B cell (primary cell): ENCODE measurements at regions not wholly inside any gene's neighbourhood (a gene's known extent, or its start where the extent isn't known, plus 50 kb on each side); places are given as distances from the start of the nearest gene placed in this dataset.

ENCODE experiments used
- ATAC-seq: fragments of 200-7000 bp; cut with Tn5 transposase; one replicate; pipeline ENCODE4 v1.10.0; 2021; ENCODE audit warnings: low read depth, mild to moderate bottlenecking, moderate number of reproducible peaks, moderate library complexity
- CTCF ChIA-PET: fragments of 350-600 bp; sonication (Branson Sonifier 250); formaldehyde crosslinking; loops from one replicate; lab custom pipeline; 2021; ENCODE audit warnings: antibody characterized with exemption, inconsistent platforms; lab: Charles Lee
- POLR2A ChIA-PET: fragments of 350-600 bp; sonication (Branson Sonifier 250); formaldehyde crosslinking; loops from one replicate; lab custom pipeline; 2021; ENCODE audit warnings: antibody characterized with exemption; lab: Charles Lee
- DNase-seq: peaks from one replicate; pipeline ENCODE4 v3.0.0; 2013
- H2AFZ ChIP-seq: 2 replicates; pipeline ENCODE4 v1.6.1; 2012; ENCODE audit warnings: mild to moderate bottlenecking, low read depth, low read length; ENCODE audit not compliant: insufficient read depth, poor library complexity, severe bottlenecking
- H3K27ac ChIP-seq, 2 donors: 1 replicate in 1 of 2; 2 replicates in 1 of 2; pipeline ENCODE4 v1.5.1; 2012 to 2013; ENCODE audit warnings: low read length in 2 of 2, mild to moderate bottlenecking in 2 of 2, moderate library complexity in 1 of 2
- H3K27me3 ChIP-seq, 4 experiments: fragments of 200-600 bp in 1 of 4; sonication (generic) in 1 of 4; replicated peaks in 1 of 4; 1 replicate in 2 of 4; 2 replicates in 2 of 4; pipeline versions ENCODE4 v1.6.1 to v1.7.0; 2013 to 2016; ENCODE audit warnings: low read length in 3 of 4, mild to moderate bottlenecking in 2 of 4, mixed read lengths in 1 of 4, moderate library complexity in 1 of 4; ENCODE audit not compliant: insufficient read depth in 4 of 4, control insufficient read depth in 3 of 4; ENCODE audit errors: control extremely low read depth in 1 of 4
- H3K36me3 ChIP-seq, 2 experiments: replicated peaks in 1 of 2; 1 replicate in 1 of 2; 2 replicates in 1 of 2; pipeline versions ENCODE4 v1.6.1 to v1.7.1; 2013; ENCODE audit warnings: low read length in 1 of 2; ENCODE audit not compliant: insufficient read depth in 2 of 2, control insufficient read depth in 1 of 2; ENCODE audit errors: control extremely low read depth in 1 of 2, extremely low read depth in 1 of 2
- H3K4me1 ChIP-seq, 2 donors: fragments of 200-600 bp in 1 of 2; sonication (generic) in 1 of 2; 1 replicate in 1 of 2; 2 replicates in 1 of 2; pipeline versions ENCODE4 v1.5.1 to v1.6.1; 2013 to 2017; ENCODE audit warnings: low read length in 2 of 2; ENCODE audit not compliant: control insufficient read depth in 2 of 2, insufficient read depth in 2 of 2
- H3K4me2 ChIP-seq: replicated peaks from 2 replicates; pipeline ENCODE3; 2012; ENCODE audit warnings: mild to moderate bottlenecking, low read depth, low read length; ENCODE audit not compliant: poor library complexity, severe bottlenecking
- H3K4me3 ChIP-seq, 5 experiments: fragments of 200-600 bp in 1 of 5; sonication (generic) in 1 of 5; 1 replicate in 3 of 5; 2 replicates in 2 of 5; pipeline versions ENCODE4 v1.5.1 to v1.7.0; 2011 to 2016; ENCODE audit warnings: low read length in 4 of 5, mild to moderate bottlenecking in 4 of 5, low read depth in 2 of 5, control low read depth in 1 of 5, moderate library complexity in 1 of 5; ENCODE audit not compliant: insufficient read depth in 1 of 5; ENCODE audit errors: control extremely low read depth in 1 of 5, extremely low read depth in 1 of 5
- H3K79me2 ChIP-seq: fragments of 200-600 bp; sonication (generic); one replicate; pipeline ENCODE4 v1.6.0; 2016; ENCODE audit warnings: low read length; ENCODE audit not compliant: control insufficient read depth, insufficient read depth
- H3K9ac ChIP-seq: fragments of 200-600 bp; sonication (generic); 2 replicates; pipeline ENCODE4 v1.6.1; 2017; ENCODE audit warnings: mild to moderate bottlenecking, low read length, moderate library complexity
- H3K9me3 ChIP-seq, 3 donors: one replicate each; pipeline versions ENCODE4 v1.6.1 to v1.7.1; 2013; ENCODE audit warnings: low read length in 2 of 3; ENCODE audit not compliant: control insufficient read depth in 2 of 3, insufficient read depth in 1 of 3; ENCODE audit errors: control extremely low read depth in 1 of 3
- H4K20me1 ChIP-seq: 2 replicates; pipeline ENCODE4 v1.6.0; 2012; ENCODE audit warnings: mild to moderate bottlenecking, low read length; ENCODE audit not compliant: insufficient read depth, control insufficient read depth, poor library complexity, severe bottlenecking
- H3K27ac Mint-ChIP-seq: one replicate; pipeline ENCODE4 v1.8.0; 2021; ENCODE audit warnings: mixed read lengths
- H3K27me3 Mint-ChIP-seq: one replicate; pipeline ENCODE4 v1.8.0; 2021; ENCODE audit warnings: mixed read lengths
- H3K4me1 Mint-ChIP-seq: one replicate; pipeline ENCODE4 v1.8.0; 2021; ENCODE audit warnings: mixed read lengths
- H3K4me3 Mint-ChIP-seq: one replicate; pipeline ENCODE4 v1.8.0; 2021; ENCODE audit warnings: mixed read lengths
- H3K9me3 Mint-ChIP-seq: one replicate; pipeline ENCODE4 v1.8.0; 2022; ENCODE audit warnings: mixed read lengths; ENCODE audit not compliant: insufficient read depth
- CTCF ChIP-seq: fragments of 200-600 bp; IDR thresholded peaks from one replicate; pipeline ENCODE4 v1.8.0; 2022; ENCODE audit warnings: antibody characterized with exemption, mild to moderate bottlenecking
- EZH2 ChIP-seq: IDR thresholded peaks from 2 replicates; pipeline ENCODE4 v1.6.1; 2012; ENCODE audit warnings: borderline replicate concordance, low read depth, mild to moderate bottlenecking, moderate library complexity, low read length; ENCODE audit not compliant: insufficient read depth, poor library complexity, severe bottlenecking
- WGBS: methylation state at CpG from one replicate; pipeline ENCODE4 v1.1.5; 2013; ENCODE audit warnings: missing lambda C conversion rate; ENCODE audit not compliant: insufficient coverage; 5-methylcytosine and 5-hydroxymethylcytosine counted together
- intact Hi-C: fragments of 100-400 bp; cut with micrococcal nuclease; formaldehyde crosslinking; loops from one replicate; pipeline ENCODE4 v1.10.0; 2022

DNA sequence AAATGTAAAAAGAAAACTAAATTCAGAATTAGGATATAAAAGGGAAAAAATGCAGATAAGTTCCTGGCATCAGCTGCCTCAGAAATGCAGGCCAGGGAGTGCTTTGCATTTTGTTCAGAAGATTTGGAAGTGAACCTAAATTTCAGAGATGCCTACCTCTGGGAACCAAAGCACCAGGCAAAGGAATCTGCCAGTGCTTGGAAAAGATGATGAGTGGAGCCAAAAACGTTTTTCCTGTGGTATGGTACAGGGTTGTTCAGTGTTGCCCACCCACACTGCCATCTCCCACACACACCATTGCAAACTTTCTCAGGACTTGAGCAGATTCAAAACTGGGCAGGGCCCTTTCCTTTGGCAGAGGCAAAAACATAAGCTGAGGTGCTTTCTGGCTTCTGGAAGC lies 349.5 kb downstream of the TGFB2 start:
- Histone ChIP-seq H3K36me3 (no peaks in the 10 kb centered on the region), H3K4me2 (no peak overlapping the region), H3K9me3 (no peaks in the 10 kb centered on the region), H3K9ac (no peak overlapping the region), H3K79me2 (no peaks in the 10 kb centered on the region), H4K20me1 (no peaks in the 10 kb centered on the region), H3K4me3 (no peak overlapping the region), H3K4me1 (no peaks in the 10 kb centered on the region), H3K27me3 (no peaks in the 10 kb centered on the region), H2AFZ (no peak overlapping the region), H3K27ac (no peak overlapping the region)
- no CpG with 5 or more reads among the region's 1 CpG for WGBS
- ATAC-seq, result no peak
- H3K27me3 Mint-ChIP-seq, result no peaks in the 10 kb centered on the region
- intact Hi-C loops, result no loop called here
- DNase-seq, result no peak
- no peak overlapping the region for H3K27ac Mint-ChIP-seq
- ChIA-PET POLR2A (no interaction called here), CTCF (no interaction called here)
- no peaks in the 10 kb centered on the region for H3K4me1 Mint-ChIP-seq
- H3K4me3 Mint-ChIP-seq, result no peak overlapping the region
- peaks cover 2% of the 10 kb centered on the region for H3K9me3 Mint-ChIP-seq
- TF ChIP-seq EZH2 (no peak), CTCF (no peak)

- no peak overlapping the region for H3K9ac ChIP-seq
- no peaks in the 10 kb centered on the region for H3K4me1 ChIP-seq
- DNase-seq (no peak), ATAC-seq (no peak)
- H3K79me2 ChIP-seq, result no peaks in the 10 kb centered on the region
- intact Hi-C loops, result no loop called here
- no peak overlapping the region for H3K4me3 ChIP-seq
- no peak for TF ChIP-seq CTCF
- TF ChIP-seq EZH2, result no peak
- Mint-ChIP-seq H3K27ac (no peak overlapping the region), H3K9me3 (no peaks in the 10 kb centered on the region), H3K4me1 (no peaks in the 10 kb centered on the region), H3K4me3 (no peak overlapping the region), H3K27me3 (no peaks in the 10 kb centered on the region)
- H3K4me2 ChIP-seq, result no peak overlapping the region
- H3K27ac ChIP-seq, result no peak overlapping the region
- no peaks in the 10 kb centered on the region for H3K27me3 ChIP-seq
- no peak overlapping the region for H2AFZ ChIP-seq
- CTCF ChIA-PET, result no interaction called here
- no peaks in the 10 kb centered on the region for H3K9me3 ChIP-seq
- POLR2A ChIA-PET, result no interaction called here
- no peaks in the 10 kb centered on the region for H3K36me3 ChIP-seq
- WGBS, result 80% methylated on average over 1 of the region's 4 CpGs
- H4K20me1 ChIP-seq, result no peaks in the 10 kb centered on the region
Measured at GRCh38 chr1:218695525-218695924, 350.4 kb downstream of the TGFB2 start.
